ENCODE measurements at regions not wholly inside any gene's neighbourhood (a gene's known extent, or its start where the extent isn't known, plus 50 kb on each side); places are given as distances from the start of the nearest gene placed in this dataset.

GRCh38 chr14:22715186-22715812 lies 51.2 kb upstream of the OXA1L start:
- TF ChIP-seq CHD2 (IDR thresholded peaks at IDR 0.05; ENCODE audit: low read length) (no peak), JUN (IDR thresholded peaks at IDR 0.05; ENCODE audit: low read depth, low read length) (no peak), CTCF (IDR thresholded peaks at IDR 0.05; ENCODE audit: control extremely low read depth in 1 of 3, insufficient read depth in 1 of 3, low read depth in 1 of 3, low read length in 3 of 3) (no peak), SIRT6 (IDR thresholded peaks at IDR 0.05; ENCODE audit: low read length) (no peak), TEAD4 (IDR thresholded peaks at IDR 0.05; ENCODE audit: low read depth, low read length) (no peak), RFX5 (IDR thresholded peaks at IDR 0.05; ENCODE audit: borderline replicate concordance, low read depth, low read length) (no peak)

Measured in H1 (cell line).